NCI-H2081 (cell line): ENCODE measurements at regions not wholly inside any gene's neighbourhood (a gene's known extent, or its start where the extent isn't known, plus 50 kb on each side); places are given as distances from the start of the nearest gene placed in this dataset.
"Not testable (repeated sequence)": the region's sequence is repeated elsewhere in the genome, so short reads cannot be mapped to it uniquely, and the experiment has no call there.

Experiments
- DNase-seq, 2 experiments: peaks; one replicate each; lab custom pipeline; 2025; lab: John Stamatoyannopoulos, UW

DNA sequence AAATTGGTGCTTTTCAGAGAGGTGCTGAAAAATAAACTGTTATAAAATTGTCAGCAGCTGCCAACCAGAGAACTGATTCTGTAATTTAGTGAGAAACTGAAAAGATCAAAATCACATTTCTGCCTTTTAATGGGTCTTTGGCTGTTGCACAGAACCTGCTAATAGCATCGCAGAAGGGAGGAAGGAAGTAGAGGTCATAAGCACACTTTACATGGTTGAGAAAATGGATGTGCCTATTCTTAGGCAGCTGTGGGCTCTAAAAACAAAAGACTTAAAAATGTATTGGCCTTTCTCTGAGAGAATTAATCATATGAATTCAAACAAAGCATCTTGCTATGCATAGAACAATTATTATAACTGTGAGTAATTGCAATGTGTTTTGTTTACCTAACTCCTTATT, 1186.9 kb downstream of the DSC3 start:
- DNase-seq = no peak

DNA sequence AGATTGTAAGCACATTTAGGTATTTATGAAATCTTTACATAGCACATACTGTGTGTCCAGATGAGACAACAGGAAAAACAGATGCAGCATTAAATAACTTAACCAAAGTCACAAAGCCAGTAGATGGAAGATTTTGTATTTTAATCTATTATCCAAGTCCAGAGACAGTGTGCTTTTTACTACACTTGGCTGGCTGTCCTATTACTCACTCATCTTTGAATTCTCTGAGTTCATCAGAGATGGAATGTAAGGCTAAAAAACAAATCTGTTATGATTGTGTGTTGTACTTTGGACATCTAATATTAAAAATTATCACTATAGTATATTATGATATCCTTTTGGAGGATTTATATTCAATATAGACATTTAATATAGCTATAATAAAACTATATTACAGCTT, 1189.4 kb downstream of the DSC3 start:
- DNase-seq = no peak

DNA sequence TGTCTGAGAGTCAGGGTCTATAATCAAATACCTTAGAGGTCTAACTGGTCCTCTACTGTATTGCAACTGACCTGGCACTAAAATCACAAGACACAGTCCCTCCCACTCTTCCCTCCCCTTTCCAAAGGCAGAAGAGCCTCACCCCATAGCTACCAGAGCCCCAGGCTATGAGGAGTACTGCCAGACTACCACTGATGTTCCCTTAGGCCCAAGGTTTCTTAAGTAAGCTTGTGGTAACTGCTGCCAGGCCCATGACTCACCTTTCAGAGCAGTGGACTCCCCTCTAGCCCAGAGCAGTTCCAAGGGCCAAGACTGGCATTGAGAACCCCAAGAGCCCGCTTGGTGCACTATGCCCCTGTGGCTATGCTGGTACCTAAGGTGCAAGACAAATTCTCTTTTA, 1193.4 kb downstream of the DSC3 start:
- DNase-seq = no peak

DNA sequence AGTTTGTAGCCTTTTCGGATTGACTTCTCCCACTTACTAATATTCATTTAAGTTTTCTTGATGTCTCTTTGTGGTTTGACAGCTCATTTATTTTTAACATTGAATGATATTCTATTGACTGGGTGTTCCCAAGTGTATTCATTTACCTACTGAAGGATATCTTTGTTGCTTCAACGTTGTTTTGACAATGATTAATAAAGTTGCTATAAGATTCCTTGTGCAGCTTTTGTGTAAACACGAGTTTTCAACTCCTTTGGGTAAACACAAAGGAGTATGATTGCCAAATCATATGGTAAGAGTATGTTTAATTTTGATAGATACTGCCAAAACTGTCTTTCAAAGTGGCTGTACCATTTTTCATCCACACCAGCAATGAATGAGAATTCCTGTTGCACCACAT, 1200.9 kb downstream of the DSC3 start:
- DNase-seq = no peak

DNA sequence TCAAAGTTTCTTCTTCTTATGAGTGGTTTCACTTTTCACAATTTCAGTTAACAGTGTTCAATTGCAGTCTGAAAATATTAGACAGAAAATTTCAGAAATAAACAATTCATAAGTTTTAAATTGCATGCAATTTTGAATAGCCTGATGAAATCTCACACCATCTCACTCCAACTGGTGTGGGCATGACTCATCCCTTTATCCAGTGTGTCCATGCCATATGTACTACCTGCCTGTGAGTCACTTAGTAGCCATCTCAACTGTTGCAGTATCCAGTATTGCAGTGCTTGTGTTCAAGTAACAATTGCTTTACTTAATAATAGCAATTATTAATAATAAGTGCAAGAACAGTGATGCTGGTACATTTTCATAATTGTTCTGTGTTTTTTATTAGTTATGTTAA, 1202.5 kb downstream of the DSC3 start:
- no peak for DNase-seq

DNA sequence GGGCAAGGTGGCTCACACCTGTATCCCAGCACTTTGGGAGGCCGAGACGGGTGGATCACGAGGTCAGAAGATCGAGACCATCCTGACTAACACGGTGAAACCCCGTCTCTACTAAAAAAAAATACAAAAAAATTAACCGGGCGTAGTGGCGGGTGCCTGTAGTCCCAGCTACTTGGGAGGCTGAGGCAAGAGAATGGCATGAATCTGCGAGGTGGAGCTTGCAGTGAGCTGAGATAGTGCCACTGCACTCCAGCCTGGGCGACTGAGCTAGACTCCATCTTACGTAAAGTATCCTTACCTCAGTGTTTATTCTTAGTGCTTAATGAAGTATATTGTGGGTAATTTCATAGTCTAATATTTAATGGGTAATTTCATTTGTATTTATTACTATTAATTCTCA, 1203.6 kb downstream of the DSC3 start:
- not testable (repeated sequence) for DNase-seq

DNA sequence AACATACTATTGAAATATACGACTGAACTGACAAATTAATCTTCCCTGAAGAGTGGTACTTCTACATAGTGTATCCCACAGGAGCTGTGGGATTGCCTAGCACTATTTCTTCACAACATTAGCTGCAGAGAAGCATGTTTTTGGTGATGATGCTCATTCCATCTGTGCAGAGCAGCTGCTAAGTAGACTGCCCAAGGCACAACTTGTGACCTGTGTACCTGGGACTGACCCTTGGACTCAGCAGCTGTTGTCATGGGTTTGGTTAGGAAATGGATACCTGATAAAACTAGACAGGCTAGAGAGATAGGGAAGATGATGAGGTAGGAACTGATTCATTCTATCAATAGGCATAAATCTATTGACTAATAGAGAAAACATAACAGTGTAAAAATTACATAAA, 1204.0 kb downstream of the DSC3 start:
- no peak for DNase-seq

DNA sequence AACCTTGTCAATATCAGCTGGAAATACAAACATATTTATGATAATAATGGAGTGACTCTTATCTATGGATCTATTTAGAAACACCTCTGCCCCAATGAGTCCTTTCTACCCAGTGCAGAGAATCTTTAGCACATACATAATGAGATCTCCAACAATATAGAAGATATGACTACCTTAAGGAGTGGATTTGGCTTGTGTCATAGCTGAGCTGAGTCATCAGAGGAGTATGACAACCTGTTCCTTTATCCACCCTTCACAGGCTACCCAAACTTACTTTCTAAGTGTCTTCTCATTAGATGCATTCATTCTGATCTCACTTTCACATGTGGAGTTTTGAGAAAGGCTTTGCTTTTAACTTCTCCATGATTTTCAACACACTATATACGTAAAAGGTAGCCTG, 1218.9 kb downstream of the DSC3 start:
- DNase-seq = no peak

DNA sequence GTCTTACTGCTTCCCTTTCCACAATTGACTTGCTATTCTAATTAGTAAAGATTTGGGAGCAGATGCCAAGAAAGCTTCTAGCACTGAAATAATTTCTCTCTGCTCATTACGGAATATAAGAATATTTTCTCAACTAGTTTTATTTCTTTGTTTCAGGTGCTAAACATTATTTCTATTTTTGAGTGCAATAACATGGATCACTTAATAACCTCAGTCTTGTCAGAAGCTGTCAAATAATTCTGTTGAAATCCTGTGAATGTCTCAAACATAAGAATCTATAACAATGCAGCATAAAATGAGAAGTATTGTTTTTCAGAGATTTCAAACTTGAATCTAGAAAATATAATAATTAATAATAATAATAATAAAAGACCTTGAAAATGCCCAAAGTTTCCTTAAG, 1221.0 kb downstream of the DSC3 start:
- DNase-seq = no peak

DNA sequence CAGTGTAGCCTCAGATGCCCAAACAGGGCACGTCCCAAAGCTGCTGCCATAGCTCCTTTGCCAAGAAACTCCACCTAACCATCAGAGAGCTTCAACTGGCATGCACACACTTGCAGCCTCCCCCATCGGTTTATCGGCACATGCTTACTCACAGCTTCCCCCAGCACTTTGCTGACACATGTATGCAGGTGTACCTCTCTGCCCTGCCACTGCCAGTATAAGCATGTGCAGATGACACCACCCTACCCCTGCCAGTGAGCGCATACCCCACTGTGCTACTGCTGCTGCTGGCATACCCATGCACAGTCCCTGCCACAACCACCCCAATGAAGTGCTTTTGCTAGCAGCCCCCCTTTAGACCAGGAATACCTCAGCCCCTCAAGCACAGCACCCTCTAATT, 1231.0 kb downstream of the DSC3 start:
- DNase-seq = no peak

DNA sequence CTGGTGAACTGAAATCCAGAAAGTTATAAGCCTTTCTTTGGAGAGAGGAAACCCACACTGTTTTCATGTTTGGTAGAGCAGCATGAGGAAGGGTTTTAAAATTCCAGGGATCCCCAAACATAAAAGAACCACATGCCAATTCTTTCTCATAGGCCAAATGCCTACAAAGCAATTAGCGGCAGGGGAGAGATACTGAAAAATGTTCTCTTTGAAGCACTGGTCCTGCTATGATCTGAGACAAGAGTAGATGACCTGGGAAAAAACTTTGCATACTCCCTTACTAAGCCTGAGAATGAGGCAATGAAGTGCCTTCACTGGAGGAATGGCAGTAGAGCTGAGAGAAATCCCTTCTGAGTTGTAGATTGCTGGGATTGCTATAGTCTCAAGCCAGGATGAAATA, 1261.7 kb downstream of the DSC3 start:
- no peak for DNase-seq

DNA sequence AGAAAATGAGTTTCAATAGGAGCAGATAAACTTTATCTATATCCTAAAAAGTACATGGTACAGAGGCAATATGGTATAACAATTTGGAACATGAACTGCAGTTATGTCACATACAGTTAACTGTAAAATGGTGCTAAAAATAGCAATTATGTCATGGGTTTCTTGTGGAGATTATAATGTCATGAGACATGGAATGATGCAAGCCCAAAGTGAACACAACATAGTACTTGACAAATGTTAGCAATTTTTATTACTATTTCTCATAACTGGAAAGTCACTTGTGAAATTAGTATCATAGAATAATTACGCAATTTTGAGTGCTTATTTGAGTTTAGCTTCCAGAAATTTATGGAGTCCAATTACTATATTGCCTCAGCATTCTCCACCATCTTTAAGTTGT, 1263.4 kb downstream of the DSC3 start:
- DNase-seq = no peak

DNA sequence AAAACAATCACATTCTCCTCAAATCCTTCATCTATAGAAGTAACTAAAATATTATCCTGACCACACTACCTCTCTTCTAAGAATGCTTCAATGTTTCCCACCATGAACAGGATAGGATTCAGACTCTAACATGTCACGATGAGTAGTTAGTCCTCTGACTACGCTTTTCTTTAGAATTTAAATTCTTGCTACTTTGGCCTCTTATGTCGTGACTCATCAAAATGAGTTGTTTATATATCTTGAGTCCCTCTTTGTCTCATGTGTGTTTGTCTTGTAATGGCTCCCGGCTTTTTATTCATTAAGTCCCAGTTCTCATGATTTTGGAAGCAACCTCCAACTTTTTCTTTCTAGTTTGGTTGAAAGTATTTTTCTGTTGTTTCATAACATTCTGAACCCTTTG, 1289.2 kb downstream of the DSC3 start:
- no peak for DNase-seq

DNA sequence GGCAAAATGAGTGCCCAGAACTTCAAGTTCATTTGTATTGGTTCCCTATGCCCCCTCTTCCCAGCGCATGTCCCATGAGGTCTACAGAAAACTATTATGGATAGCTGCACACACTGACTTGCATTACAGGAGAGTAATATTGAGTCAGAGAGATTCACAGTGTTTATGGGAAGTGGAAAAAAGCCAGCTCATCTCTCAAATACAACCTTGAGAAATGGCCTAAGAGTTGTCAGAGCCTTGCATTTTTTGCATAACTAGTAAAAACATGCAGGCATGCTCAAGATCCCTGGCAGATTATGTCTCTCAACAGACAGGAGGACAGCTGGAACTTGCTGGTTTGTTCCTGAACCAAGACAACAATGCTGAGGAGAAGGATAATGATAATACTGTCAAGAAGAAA, 1292.8 kb downstream of the DSC3 start:
- no peak for DNase-seq

DNA sequence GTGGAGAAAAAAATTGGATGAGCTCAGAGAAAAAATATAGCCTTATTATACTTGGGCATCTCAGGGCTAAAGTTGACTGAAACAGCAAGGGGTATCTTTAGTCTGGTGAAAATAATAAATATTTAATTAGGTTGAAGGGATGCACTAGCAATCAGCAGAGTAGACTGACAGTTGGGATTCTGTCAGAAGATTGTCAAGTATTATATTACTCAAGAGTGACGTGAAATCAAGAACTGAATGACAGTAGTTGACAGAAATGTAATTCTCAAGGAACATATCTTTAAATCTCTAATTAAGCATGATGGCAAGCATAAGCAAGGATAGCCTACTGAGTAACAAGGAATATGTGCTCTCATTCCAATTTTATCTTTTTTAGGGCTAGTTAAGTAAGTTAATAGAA, 1301.1 kb downstream of the DSC3 start:
- no peak for DNase-seq

DNA sequence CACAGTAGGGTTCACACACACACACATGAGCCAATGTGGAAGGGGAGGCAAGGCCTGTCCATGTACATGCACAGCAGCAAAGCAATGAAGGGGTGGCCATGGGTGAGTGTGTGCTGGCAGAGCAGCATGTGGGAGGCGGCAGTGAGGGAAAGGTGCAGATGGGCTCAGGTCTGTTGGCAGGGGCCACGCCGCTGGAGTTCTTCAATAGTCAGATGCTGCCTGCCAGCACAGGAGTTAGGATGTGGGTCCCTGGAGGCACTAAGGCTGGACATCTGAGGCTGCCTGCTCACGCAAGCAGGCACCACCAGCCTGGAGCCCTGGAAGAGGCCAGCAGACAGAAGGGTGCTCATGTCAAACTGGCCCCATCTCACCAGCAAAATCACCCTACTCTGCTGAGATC, 1304.9 kb downstream of the DSC3 start:
- no peak for DNase-seq

DNA sequence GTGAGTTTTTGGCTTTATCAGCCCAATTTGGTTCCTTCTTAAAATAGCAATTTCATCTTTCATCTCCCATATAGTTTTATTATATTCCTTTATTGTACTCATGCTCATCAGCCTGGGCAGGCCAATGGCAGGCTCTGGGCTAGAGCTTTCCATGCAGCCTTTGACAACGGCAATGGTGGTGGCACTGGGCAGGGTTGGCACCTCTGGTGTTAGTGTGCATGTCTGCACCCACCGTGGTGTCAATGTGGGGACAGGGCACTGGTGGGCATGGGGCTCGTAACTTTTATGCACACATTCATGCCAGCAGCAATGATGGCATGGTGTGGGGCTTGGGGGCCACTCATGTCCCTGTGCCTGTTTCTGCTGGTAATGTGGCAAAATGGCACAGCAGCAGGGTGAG, 1305.4 kb downstream of the DSC3 start:
- no peak for DNase-seq

DNA sequence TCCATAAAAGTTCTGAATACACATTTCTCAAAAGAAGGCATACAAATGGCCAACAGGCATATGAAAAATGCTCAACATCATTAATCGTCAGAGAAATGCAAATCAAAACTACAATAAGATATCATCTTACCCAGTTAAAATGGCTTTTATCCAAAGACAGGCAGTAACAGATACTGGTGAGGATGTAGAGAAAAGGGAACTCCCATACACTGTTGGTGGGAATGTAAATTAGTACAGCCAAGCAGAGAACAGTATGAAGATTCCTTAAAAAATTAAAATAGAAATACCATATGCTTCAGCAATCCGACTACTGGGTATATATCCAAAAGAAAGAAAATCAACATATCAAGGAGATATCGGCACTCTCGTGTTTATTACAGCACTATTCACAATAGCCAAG, 1312.5 kb downstream of the DSC3 start:
- no peak for DNase-seq

DNA sequence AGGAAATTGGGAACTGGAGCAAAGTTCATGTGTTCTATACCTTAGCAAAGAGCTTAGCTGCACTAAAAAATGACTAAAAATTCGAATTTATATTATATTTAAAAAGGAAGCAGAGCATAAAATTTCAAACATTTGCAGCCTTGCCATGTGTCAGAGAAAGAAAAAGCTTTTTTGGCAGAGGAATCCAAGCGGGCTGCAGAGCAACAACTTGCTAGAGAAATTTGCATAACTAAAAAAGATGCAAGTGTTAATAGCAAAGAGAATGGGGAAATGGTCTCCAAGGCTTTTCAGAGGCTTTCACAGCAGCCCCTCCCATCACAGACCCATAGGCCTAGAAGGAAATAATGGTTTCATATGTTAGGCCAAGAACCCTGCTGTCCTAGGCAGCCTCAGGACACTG, 1315.9 kb downstream of the DSC3 start:
- DNase-seq = no peak

DNA sequence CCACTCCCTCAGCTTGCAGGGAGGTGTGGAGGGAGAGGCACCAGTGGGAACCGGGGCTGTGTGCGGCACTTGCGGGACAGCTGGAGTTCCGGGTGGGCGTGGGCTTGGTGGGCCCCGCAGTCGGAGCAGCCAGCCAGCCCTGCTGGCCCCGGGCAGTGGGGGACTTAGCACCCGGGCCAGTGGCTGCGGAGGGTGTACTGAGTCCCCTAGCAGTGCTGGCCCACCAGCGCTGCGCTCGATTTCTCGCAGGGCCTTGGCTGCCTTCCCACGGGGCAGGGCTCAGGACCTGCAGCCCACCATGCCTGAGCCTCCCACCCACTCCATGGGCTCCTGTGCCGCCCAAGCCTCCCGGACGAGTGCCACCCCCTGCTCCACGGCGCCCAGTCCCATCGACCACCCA, 1319.1 kb downstream of the DSC3 start:
- not testable (repeated sequence) for DNase-seq

DNA sequence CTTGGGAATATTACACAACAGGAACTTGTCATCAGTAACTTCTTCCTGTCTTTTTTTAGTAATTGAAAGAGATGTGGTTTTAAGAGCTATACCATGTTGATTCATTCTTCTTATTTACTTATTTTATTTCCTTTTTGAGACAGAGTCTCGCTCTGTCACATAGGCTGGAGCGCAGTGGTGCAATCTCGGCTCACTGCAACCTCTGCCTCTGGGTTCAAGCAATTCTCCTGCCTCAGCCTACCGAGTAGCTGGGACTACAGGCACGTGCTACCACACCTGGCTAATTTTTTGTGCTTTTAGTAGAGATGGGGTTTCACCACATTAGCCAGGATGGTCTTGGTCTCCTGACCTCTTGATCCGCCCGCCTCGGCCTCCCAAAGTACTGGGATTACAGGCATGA, 1326.6 kb downstream of the DSC3 start:
- DNase-seq = not testable (repeated sequence)

DNA sequence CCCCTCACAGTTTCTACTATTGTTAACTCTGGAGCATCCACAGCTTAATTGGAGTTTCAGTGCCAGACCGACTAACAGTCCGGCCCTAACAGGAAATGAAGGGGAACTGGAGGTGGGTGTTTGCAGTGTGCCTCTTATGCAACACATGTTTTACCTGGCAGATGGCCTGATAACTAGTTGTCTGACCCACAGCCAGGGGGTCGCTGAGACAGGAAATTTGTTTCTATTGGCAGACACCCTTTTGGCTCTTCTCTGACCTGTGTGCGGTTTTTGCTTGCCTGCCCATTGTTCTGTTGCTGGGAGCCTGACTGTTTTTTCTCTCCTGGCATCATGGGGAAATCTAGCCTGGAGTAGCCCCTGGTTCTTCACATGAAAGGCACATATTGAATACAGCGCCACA, 1329.8 kb downstream of the DSC3 start:
- DNase-seq = no peak

DNA sequence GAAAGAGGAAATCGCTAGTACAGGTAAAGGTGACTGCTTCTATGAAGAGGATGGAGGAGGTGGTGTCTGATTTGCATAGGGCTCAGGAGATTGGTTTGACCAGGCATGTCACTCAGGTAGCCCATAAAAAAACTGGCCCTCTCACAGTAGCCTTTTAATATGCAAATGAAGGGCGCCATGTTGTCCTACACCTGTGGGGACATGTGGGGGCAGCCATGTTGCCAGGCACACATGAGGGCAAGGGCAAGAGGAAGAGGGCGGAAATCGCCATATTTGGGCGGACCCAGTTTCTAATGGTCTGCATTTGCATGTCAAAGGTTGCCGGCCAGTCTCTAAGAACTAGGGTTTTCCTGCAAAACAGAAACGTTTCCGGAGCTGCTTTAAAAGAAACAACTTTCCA, 1330.6 kb downstream of the DSC3 start:
- DNase-seq = no peak

DNA sequence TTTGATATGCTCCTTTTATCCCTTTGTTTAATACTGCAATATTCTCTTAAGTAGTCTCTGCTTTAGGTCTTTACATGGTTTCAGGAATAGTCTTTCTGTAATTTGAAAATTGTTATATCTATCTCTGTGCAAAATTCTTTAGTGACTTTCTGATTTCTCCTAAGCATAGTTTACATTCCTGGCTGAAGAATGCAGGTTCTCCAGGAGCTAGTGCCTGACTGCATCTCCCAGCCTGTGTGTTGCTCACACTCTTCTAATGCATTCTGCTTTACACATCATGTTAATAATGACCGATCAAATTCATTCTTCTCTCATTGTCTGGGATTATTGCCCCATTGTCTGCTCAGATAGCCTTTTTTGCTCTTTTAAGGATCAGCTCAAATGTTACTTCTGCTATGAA, 1349.2 kb downstream of the DSC3 start:
- DNase-seq = no peak

DNA sequence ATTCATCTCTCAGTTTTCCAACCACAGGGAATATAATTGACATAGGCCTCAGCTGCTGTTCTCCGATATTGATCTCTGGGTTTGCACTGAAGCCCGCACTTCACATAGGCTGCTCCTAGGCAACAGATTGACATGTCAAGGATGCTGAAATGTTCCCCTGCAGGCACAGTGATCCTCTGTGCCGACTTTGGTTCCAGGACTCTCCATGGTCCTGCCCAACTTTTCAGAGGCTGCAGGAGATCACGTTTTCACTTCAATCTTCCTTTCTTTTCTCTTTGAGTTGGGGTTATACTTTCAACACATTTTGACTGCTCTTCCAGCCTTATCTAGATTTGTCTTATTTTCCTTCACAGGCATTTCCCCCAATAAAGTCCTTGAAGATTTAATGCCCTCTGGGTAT, 1361.0 kb downstream of the DSC3 start:
- no peak for DNase-seq
